ENCODE measurements at regions not wholly inside any gene's neighbourhood (a gene's known extent, or its start where the extent isn't known, plus 50 kb on each side); places are given as distances from the start of the nearest gene placed in this dataset.

DNA sequence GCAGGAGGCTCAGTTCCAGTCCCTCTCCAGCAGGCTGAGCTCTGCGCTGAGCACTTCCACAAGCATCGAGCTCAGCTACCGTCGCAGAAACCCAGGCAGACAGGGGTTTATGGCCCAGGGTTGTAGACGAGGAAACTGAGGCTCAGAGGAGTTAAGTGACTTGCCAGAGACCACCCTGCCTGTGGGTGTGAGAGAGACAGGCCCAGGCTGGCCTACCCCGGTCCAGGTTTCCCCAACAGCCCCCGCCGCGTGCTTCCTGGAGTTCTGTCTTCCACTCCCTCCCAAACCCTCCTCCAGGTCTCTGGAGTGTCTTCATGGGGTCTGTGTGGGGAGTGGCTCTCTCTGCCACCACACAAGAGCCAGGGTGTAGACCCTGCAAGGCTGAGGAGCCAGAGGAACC is 615.9 kb downstream of the PTPRU start:
- TF ChIP-seq POLR2A (IDR thresholded peaks at IDR 0.05) = no peak
- TF ChIP-seq, protein P1, sequence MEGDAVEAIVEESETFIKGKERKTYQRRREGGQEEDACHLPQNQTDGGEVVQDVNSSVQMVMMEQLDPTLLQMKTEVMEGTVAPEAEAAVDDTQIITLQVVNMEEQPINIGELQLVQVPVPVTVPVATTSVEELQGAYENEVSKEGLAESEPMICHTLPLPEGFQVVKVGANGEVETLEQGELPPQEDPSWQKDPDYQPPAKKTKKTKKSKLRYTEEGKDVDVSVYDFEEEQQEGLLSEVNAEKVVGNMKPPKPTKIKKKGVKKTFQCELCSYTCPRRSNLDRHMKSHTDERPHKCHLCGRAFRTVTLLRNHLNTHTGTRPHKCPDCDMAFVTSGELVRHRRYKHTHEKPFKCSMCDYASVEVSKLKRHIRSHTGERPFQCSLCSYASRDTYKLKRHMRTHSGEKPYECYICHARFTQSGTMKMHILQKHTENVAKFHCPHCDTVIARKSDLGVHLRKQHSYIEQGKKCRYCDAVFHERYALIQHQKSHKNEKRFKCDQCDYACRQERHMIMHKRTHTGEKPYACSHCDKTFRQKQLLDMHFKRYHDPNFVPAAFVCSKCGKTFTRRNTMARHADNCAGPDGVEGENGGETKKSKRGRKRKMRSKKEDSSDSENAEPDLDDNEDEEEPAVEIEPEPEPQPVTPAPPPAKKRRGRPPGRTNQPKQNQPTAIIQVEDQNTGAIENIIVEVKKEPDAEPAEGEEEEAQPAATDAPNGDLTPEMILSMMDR (IDR thresholded peaks at IDR 0.05) = no peak

Measured in ovary (tissue), 3 donors.